ENCODE measurements at regions not wholly inside any gene's neighbourhood (a gene's known extent, or its start where the extent isn't known, plus 50 kb on each side); places are given as distances from the start of the nearest gene placed in this dataset.

GRCh38 chr9:118736406-118736805 is 632.8 kb downstream of the BRINP1 start:
- Histone ChIP-seq H3K36me3 (no peaks in the 10 kb centered on the region), H3K27ac (no peak overlapping the region), H3K27me3 (no peaks in the 10 kb centered on the region), H3K9me3 (peaks cover 0 to 5% (median under 1%) of the 10 kb centered on the region in 4 donors), H3K4me1 (no peaks in the 10 kb centered on the region), H3K4me3 (no peak overlapping the region)
- no peak for TF ChIP-seq POLR2A (IDR thresholded peaks at IDR 0.05)
- TF ChIP-seq EP300 (IDR thresholded peaks at IDR 0.05): no peak
- no peak for TF ChIP-seq POLR2AphosphoS5 (IDR thresholded peaks at IDR 0.05)
- TF ChIP-seq CTCF (IDR thresholded peaks at IDR 0.05): no peak
- intact Hi-C loops (cut with DNase I): no loop called here
- DNase-seq: no peak

GRCh38 chr9:118751077-118751847 is 618.0 kb downstream of the BRINP1 start:
- H3K4me3 ChIP-seq: no peak overlapping the region
- no peaks in the 10 kb centered on the region for H3K36me3 ChIP-seq
- no peaks in the 10 kb centered on the region for H3K4me1 ChIP-seq
- 83 to 84% methylated on average over 7 of the region's 7 CpGs for WGBS, 2 donors
- no peak for TF ChIP-seq POLR2AphosphoS5 (IDR thresholded peaks at IDR 0.05)
- no peak for TF ChIP-seq EP300 (IDR thresholded peaks at IDR 0.05)
- TF ChIP-seq POLR2A (IDR thresholded peaks at IDR 0.05): no peak
- TF ChIP-seq CTCF (IDR thresholded peaks at IDR 0.05): no peak
- intact Hi-C loops (cut with DNase I): no loop called here
- no peaks in the 10 kb centered on the region for H3K27me3 ChIP-seq
- H3K9me3 ChIP-seq: peaks cover 0 to 4% (median 0%) of the 10 kb centered on the region in 4 donors
- DNase-seq: no peak
- no peak overlapping the region for H3K27ac ChIP-seq

DNA sequence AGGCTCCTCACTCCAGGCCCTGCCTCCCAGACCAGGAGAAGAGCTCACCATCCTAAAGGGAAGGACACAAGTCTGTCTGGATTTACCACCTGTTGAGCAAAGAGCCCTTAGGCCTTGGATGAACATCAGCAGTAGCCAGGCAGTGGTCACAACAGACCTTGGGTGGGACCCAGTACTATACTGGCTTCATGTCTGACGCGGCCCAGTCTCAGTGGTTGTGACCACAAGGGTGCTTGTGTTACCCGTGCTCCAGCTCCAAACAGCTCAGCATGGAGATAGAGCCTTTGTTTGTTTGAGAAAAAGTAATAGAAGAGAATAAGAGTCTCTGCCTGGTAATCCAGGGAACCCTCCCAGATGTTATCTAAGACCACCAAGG is 617.4 kb downstream of the BRINP1 start:
- H3K4me3 ChIP-seq: no peak overlapping the region
- no peak overlapping the region for H3K27ac ChIP-seq
- H3K27me3 ChIP-seq: no peaks in the 10 kb centered on the region
- H3K4me1 ChIP-seq: no peaks in the 10 kb centered on the region
- no peaks in the 10 kb centered on the region for H3K36me3 ChIP-seq
- DNase-seq: no peak
- intact Hi-C loops (cut with DNase I): no loop called here
- TF ChIP-seq POLR2AphosphoS5 (IDR thresholded peaks at IDR 0.05): no peak
- no peak for TF ChIP-seq POLR2A (IDR thresholded peaks at IDR 0.05)
- no peak for TF ChIP-seq EP300 (IDR thresholded peaks at IDR 0.05)
- no peak for TF ChIP-seq CTCF (IDR thresholded peaks at IDR 0.05)
- 63 to 74% methylated on average over 3 of the region's 3 CpGs for WGBS, 2 donors
- peaks cover 0 to 4% (median 0%) of the 10 kb centered on the region in 4 donors for H3K9me3 ChIP-seq

DNA sequence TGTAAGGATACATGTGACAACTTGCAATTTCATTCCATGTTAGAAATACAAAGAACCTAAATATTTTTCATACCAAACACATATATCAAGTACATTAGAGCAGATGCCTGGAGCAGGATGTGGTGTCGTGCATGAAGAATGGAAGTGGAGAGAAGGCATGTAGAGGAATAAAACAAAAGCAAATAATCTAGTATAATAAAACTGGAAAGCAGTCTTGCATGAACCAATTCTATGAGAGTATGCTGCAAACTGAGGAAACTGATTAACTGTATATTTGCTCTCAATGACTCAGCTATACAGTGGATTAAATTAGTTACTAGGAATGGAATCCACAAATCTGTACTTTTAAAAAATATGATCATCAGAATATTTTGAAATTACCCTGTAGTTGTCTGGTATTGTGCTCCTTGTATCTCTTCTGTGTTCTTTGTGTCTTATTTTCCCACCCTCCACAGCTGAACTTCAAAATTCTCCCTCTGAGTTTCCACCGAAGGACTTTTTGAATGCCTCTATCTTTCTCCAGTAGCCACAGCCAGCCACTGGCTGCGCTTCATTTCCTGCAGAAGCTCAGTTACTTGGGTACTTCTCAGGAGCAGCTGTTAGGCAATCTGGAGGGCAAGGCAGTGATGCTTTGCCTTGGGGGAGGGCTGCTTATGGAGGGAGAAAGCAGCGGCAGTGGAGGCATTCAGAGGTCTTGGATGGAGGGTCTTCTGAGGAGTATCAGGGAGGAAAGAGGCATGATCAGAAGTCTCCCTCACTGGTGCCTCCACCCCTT is 608.0 kb downstream of the BRINP1 start:
- DNase-seq: no peak
- Histone ChIP-seq H3K4me3 (no peak overlapping the region), H3K27ac (no peak overlapping the region), H3K27me3 (no peaks in the 10 kb centered on the region), H3K4me1 (no peaks in the 10 kb centered on the region), H3K9me3 (peaks cover 0 to 12% (median 0%) of the 10 kb centered on the region in 4 donors), H3K36me3 (no peaks in the 10 kb centered on the region)
- TF ChIP-seq POLR2AphosphoS5 (IDR thresholded peaks at IDR 0.05): no peak
- no peak for TF ChIP-seq EP300 (IDR thresholded peaks at IDR 0.05)
- no peak for TF ChIP-seq CTCF (IDR thresholded peaks at IDR 0.05)
- 83 to 86% methylated on average over 4 of the region's 4 CpGs for WGBS, 2 donors
- intact Hi-C loops (cut with DNase I): no loop called here
